ENCODE measurements at regions not wholly inside any gene's neighbourhood (a gene's known extent, or its start where the extent isn't known, plus 50 kb on each side); places are given as distances from the start of the nearest gene placed in this dataset.
"Not testable (repeated sequence)": the region's sequence is repeated elsewhere in the genome, so short reads cannot be mapped to it uniquely, and the experiment has no call there.

DNA sequence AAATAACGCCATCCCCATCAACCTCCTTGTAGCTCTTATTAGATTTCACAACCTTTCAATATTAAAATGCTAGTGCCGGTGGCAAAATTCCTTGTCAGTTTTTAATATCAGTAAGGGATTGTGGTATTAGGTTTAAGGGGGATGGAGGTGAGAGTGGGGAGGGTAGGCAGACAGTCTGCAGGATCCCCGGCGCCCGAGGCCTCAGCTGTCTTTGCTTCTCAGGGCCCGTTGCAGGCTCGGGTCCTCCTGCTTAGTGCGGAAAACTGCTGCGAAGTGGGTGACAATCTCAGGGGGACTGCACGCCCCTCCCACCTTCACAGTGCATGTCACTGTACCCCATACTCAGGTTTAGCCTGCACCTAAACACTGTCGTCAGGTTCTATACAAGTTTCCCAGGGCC, 274.3 kb upstream of the PODXL start:
- TF ChIP-seq, protein P1, sequence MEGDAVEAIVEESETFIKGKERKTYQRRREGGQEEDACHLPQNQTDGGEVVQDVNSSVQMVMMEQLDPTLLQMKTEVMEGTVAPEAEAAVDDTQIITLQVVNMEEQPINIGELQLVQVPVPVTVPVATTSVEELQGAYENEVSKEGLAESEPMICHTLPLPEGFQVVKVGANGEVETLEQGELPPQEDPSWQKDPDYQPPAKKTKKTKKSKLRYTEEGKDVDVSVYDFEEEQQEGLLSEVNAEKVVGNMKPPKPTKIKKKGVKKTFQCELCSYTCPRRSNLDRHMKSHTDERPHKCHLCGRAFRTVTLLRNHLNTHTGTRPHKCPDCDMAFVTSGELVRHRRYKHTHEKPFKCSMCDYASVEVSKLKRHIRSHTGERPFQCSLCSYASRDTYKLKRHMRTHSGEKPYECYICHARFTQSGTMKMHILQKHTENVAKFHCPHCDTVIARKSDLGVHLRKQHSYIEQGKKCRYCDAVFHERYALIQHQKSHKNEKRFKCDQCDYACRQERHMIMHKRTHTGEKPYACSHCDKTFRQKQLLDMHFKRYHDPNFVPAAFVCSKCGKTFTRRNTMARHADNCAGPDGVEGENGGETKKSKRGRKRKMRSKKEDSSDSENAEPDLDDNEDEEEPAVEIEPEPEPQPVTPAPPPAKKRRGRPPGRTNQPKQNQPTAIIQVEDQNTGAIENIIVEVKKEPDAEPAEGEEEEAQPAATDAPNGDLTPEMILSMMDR (IDR thresholded peaks at IDR 0.05; ENCODE audit: extremely low read depth, missing control alignments) = no peak
- no peak for DNase-seq (ENCODE audit: low spot score)

DNA sequence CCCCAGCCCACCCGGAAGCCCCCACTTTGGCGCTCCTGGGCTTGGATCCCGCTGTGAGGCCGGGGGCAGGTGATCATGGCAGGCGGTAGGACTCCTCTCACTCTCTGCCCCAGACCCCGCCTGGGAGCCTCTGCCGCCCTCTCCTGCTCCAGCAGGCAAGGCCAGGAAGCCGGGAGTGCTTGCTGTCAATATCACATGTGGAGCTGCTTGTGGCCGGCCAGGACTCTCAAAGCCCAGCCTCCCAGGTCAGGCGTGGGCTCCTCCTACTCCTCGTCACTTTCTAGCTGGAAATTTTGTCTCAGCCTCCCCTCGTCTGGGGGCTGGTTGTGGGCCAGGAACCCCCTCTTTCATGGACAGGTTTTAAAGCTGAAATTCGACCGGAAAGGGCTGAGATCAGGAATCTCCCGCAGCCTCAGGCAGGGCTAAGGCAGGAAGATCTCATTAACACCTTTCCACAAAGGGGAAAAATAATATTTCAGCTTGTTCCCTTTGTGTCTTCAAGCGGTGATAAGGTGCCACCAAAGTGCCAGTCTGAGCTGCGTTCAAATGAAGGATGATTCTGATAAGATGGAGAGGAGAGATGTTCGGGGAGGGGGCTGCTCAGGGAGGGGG, 273.6 kb upstream of the PODXL start:
- TF ChIP-seq, protein P1 (IDR thresholded peaks at IDR 0.05; ENCODE audit: extremely low read depth, missing control alignments) = no peak

DNA sequence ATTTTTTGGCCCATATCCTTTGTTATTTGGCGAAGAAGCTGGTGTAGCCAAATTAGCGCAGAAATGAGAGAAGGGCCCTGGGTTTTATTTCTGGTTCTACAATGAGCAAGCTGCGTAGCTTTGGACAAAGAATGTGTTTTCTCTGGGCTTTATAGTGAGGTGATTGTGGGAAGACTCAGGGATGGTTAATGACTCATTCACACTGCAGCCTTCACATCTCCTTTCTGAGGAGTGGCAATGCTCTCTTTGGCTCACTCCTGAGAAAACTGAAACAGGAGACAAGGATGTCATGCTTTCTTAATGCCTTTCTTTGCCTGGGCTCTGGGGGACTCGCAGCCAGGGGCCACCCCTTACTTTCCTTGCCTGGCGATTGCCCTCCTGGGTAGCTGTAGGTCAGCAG, 271.0 kb upstream of the PODXL start:
- TF ChIP-seq, protein P1 (IDR thresholded peaks at IDR 0.05; ENCODE audit: extremely low read depth, missing control alignments) = no peak
- no peak for DNase-seq (ENCODE audit: low spot score)

More for the DNA sequence above, 273.6 kb upstream of the PODXL start:
- DNase-seq (ENCODE audit: low spot score) = no peak

DNA sequence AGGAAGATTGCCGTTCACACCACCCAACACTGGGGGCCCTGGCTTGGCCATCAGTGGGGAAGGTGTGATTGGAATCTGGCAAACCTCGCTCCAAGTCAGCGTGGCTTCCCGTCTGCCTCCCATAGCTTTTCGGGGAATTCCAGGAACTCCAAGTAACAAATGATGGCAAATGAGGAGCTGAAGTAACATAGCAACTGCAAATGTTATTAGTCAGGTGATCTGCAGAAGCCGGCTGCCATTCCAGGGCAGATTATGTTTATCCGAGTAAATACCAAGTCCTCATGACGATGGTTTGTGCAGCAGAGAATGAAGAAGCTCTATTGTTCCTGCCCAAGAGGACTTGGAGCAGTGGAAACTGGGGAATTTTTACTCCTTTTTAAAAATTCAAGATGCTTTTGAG, 270.5 kb upstream of the PODXL start:
- DNase-seq (ENCODE audit: low spot score) = no peak
- TF ChIP-seq, protein P1 (IDR thresholded peaks at IDR 0.05; ENCODE audit: extremely low read depth, missing control alignments) = no peak

DNA sequence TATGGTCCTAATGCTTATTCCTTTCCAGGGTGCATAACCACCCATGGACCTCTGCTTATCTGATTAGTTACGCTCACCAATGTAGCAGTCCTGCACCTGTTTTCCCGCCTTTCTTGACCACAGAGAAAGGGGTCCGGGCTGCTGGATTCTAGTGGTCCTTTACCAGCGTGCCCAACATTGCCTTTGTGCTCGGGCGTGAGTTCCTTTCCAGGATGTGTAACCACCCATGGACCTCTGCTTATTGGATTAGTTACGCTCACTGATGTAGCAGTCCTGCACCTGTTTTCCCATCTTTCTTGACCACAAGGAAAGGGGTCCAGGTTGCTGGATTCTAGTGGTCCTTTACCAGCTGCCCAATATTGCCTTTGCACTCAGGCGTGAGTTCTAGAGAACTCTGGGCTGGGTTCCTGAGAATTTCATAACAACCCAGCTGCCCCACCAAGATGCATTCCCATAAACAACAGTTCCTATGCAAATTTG, 267.6 kb upstream of the PODXL start:
- DNase-seq (ENCODE audit: low spot score) = not testable (repeated sequence)

DNA sequence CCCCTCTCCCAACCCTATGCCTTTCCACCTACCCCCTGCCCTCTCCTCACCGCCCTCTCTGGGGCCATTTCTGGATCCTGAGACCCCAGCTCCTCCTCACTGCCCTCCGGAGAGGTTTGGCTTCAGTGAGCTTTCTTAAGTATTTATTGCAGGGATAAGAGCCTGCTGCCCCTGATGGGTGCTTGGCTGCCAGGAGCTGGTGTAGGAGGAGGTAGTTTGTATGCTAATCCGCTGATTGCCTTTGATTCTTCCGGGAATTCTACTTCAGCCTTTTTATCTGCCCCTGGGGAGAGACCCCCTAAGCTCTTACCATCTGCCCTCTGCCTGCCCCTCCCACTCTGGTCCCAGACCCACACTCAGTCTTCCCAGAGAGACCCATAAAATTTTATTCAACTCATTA, 263.5 kb upstream of the PODXL start:
- no peak for DNase-seq (ENCODE audit: low spot score)
- TF ChIP-seq, protein P1 (IDR thresholded peaks at IDR 0.05; ENCODE audit: extremely low read depth, missing control alignments) = no peak

DNA sequence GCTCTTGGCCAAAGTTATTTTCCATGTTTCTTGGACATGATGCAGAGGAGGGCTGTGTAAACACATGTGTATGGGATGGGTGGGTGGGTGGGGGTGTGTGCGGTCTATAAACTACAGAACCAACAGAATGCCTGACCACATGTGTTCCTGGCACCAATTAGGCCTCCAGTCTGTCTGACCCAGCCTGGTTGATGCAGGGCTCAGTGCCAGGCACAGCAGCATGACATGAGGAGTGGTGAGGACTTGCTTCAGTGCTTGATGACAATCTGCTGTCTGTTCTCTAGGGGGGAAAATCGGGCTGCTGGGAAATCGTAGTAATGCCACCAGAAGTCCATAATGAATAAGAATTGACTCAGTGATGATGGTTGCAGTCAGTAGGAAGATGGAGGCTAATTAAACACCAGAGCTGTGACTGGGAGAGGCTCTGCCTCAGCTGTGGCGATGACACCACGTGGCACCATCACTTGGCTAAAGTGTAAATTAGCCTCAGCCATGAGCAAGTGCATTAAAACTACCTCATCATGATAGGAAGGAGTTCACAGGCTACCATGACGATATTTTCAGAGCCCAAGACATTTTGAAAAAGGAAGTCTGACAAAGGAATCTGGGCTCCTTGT, 260.1 kb upstream of the PODXL start:
- TF ChIP-seq, protein P1 (IDR thresholded peaks at IDR 0.05; ENCODE audit: extremely low read depth, missing control alignments) = no peak
- DNase-seq (ENCODE audit: low spot score) = no peak

DNA sequence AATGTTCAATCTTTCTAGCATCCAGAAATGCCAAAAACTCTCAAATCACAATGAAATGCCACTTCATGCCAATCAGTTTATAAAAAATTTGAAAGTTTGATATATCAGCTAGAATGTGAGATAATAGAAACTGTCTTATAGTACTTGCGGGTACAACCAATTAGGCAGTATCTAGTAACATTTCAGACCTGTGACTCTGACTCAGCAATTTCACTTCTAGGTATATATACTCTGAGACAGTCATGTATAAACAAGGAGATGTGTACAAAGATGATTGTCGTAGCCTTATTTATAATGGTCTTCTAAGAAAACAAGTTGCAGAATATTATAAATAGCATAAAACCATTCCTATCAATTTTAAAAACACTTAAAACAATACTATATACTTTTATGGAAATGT, 252.3 kb upstream of the PODXL start:
- TF ChIP-seq, protein P1 (IDR thresholded peaks at IDR 0.05; ENCODE audit: extremely low read depth, missing control alignments) = no peak
- DNase-seq (ENCODE audit: low spot score) = no peak

DNA sequence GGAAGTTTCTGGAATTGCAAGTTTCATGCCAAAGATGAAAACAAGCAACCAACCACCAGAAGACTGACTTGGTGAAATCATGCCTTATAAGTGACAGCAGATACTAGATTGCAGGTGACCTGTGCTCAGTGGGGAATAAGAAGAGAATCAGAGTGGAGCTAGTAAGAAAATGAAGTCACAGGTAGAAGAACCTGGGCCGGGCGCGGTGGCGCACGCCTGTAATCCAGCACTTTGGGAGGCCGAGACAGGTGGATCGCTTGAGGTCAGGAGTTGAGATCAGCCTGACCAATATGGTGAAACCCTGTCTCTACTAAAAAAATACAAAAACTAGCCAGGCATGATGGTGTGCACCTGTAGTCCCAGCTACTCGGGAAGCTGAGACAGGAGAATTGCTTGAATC, 251.7 kb upstream of the PODXL start:
- not testable (repeated sequence) for DNase-seq (ENCODE audit: low spot score)
